ENCODE measurements at regions not wholly inside any gene's neighbourhood (a gene's known extent, or its start where the extent isn't known, plus 50 kb on each side); places are given as distances from the start of the nearest gene placed in this dataset.

DNA sequence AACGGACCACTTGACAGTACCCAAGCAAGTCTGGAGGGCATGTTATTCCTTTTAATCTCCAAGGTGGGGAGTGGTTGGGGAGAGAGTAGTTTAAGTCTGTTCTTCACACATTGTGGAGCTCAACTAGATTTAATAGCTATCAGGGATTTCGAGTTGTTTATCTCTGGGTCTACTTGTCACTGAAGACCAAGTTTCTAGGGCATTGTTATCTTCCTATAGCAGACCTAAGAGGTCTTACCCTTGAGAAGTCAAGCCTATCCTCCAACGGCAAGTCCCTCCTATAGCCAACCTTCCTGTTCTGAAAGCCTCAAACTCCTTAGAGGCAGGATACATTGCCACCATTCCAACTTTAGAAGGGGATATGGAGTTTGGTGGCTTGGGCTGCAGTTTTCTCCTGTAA lies 164.5 kb upstream of the MOCS1 start:
- no peak for TF ChIP-seq POLR2AphosphoS5 (IDR thresholded peaks at IDR 0.05)
- TF ChIP-seq CTCF (IDR thresholded peaks at IDR 0.05 in 8 of 11, conservative IDR thresholded peaks at IDR 0.05 in 3 of 11) = no peak
